ENCODE measurements at regions not wholly inside any gene's neighbourhood (a gene's known extent, or its start where the extent isn't known, plus 50 kb on each side); places are given as distances from the start of the nearest gene placed in this dataset.

- intact Hi-C loops (cut with micrococcal nuclease), result no loop called here
- H3K4me3 ChIP-seq (ENCODE audit: control extremely low read depth in 1 of 5, extremely low read depth in 1 of 5, insufficient read depth in 1 of 5, low read depth in 2 of 5, low read length in 4 of 5), result no peak overlapping the region
- no peak overlapping the region for H2AFZ ChIP-seq (ENCODE audit: insufficient read depth, low read depth, low read length, poor library complexity, severe bottlenecking)
- H3K27me3 ChIP-seq (replicated peaks in 1 of 4; ENCODE audit: control extremely low read depth in 1 of 4, control insufficient read depth in 3 of 4, insufficient read depth in 4 of 4, low read length in 3 of 4), result no peaks in the 10 kb centered on the region
- TF ChIP-seq CTCF (IDR thresholded peaks at IDR 0.05) (no peak), EZH2 (IDR thresholded peaks at IDR 0.05; ENCODE audit: borderline replicate concordance, insufficient read depth, low read depth, low read length, poor library complexity, severe bottlenecking) (no peak)
- H3K27ac ChIP-seq (ENCODE audit: low read length in 2 of 2), result no peak overlapping the region
- no peaks in the 10 kb centered on the region for H3K9me3 ChIP-seq (ENCODE audit: control extremely low read depth in 1 of 3, control insufficient read depth in 2 of 3, insufficient read depth in 1 of 3, low read length in 2 of 3)
- H3K9me3 Mint-ChIP-seq (ENCODE audit: insufficient read depth), result peaks cover 2% of the 10 kb centered on the region
- H3K27me3 Mint-ChIP-seq, result no peaks in the 10 kb centered on the region
- DNase-seq, result no peak
- no peaks in the 10 kb centered on the region for H4K20me1 ChIP-seq (ENCODE audit: control insufficient read depth, insufficient read depth, low read length, poor library complexity, severe bottlenecking)
- H3K4me3 Mint-ChIP-seq, result no peak overlapping the region
- H3K4me2 ChIP-seq (replicated peaks; ENCODE audit: low read depth, low read length, poor library complexity, severe bottlenecking), result no peak overlapping the region
- H3K79me2 ChIP-seq (ENCODE audit: control insufficient read depth, insufficient read depth, low read length), result no peaks in the 10 kb centered on the region
- H3K27ac Mint-ChIP-seq, result no peak overlapping the region
- POLR2A ChIA-PET, result no interaction called here
- no peak overlapping the region for H3K9ac ChIP-seq (ENCODE audit: low read length)
- H3K4me1 ChIP-seq (ENCODE audit: control insufficient read depth in 2 of 2, insufficient read depth in 2 of 2, low read length in 2 of 2), result no peaks in the 10 kb centered on the region
- H3K36me3 ChIP-seq (replicated peaks in 1 of 2; ENCODE audit: control extremely low read depth in 1 of 2, control insufficient read depth in 1 of 2, extremely low read depth in 1 of 2, insufficient read depth in 2 of 2, low read length in 1 of 2), result no peaks in the 10 kb centered on the region
- CTCF ChIA-PET, result no interaction called here
- H3K4me1 Mint-ChIP-seq, result no peaks in the 10 kb centered on the region
- no peak for ATAC-seq (ENCODE audit: low read depth)
- 44% methylated on average over 1 of the region's 3 CpGs for WGBS (ENCODE audit: insufficient coverage)
Observed at GRCh38 chr20:55140631-55141030, 665.2 kb downstream of the DOK5 start.

DNA sequence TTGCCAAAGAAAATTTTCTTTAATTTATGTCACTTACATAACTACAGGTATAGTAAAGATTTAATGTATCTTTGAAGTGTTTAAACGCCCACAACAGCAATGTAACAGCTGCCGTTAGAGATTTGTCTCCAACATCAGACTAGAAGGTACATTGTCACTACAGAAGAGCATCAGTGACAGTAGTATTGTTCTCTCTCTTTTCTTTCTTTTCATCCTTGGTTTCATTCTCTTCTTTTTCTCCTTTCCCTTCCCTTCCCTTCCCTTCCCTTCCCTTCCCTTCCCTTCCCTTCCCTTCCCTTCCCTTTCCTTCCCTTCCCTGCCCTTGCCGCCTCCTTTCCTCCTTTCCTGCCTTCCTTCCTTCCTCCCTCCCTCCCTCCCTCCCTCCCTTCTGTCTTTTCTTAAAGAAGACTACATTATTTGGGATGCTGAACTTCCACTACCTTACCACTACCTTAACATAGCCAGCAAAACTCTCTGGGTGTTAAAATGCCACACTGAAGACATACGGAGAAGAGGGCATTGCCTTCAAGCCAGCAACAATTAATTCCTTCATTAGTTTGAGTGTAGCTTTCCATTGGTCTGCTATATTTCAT is 663.9 kb downstream of the DOK5 start:
- Histone ChIP-seq H3K4me3 (ENCODE audit: control extremely low read depth in 1 of 5, extremely low read depth in 1 of 5, insufficient read depth in 1 of 5, low read depth in 2 of 5, low read length in 4 of 5) (no peak overlapping the region), H3K9me3 (ENCODE audit: control extremely low read depth in 1 of 3, control insufficient read depth in 2 of 3, insufficient read depth in 1 of 3, low read length in 2 of 3) (no peaks in the 10 kb centered on the region), H2AFZ (ENCODE audit: insufficient read depth, low read depth, low read length, poor library complexity, severe bottlenecking) (no peak overlapping the region), H3K79me2 (ENCODE audit: control insufficient read depth, insufficient read depth, low read length) (no peaks in the 10 kb centered on the region), H3K9ac (ENCODE audit: low read length) (no peak overlapping the region), H3K27me3 (replicated peaks in 1 of 4; ENCODE audit: control extremely low read depth in 1 of 4, control insufficient read depth in 3 of 4, insufficient read depth in 4 of 4, low read length in 3 of 4) (no peaks in the 10 kb centered on the region), H3K4me1 (ENCODE audit: control insufficient read depth in 2 of 2, insufficient read depth in 2 of 2, low read length in 2 of 2) (no peaks in the 10 kb centered on the region), H3K27ac (ENCODE audit: low read length in 2 of 2) (no peak overlapping the region), H4K20me1 (ENCODE audit: control insufficient read depth, insufficient read depth, low read length, poor library complexity, severe bottlenecking) (no peaks in the 10 kb centered on the region), H3K36me3 (replicated peaks in 1 of 2; ENCODE audit: control extremely low read depth in 1 of 2, control insufficient read depth in 1 of 2, extremely low read depth in 1 of 2, insufficient read depth in 2 of 2, low read length in 1 of 2) (no peaks in the 10 kb centered on the region), H3K4me2 (replicated peaks; ENCODE audit: low read depth, low read length, poor library complexity, severe bottlenecking) (no peak overlapping the region)
- ATAC-seq (ENCODE audit: low read depth) (no peak), DNase-seq (no peak)
- intact Hi-C loops (cut with micrococcal nuclease), result no loop called here
- ChIA-PET POLR2A (no interaction called here), CTCF (no interaction called here)
- Mint-ChIP-seq H3K9me3 (ENCODE audit: insufficient read depth) (peaks cover 2% of the 10 kb centered on the region), H3K27ac (no peak overlapping the region), H3K4me3 (no peak overlapping the region), H3K27me3 (no peaks in the 10 kb centered on the region), H3K4me1 (no peaks in the 10 kb centered on the region)
- TF ChIP-seq CTCF (IDR thresholded peaks at IDR 0.05) (no peak), EZH2 (IDR thresholded peaks at IDR 0.05; ENCODE audit: borderline replicate concordance, insufficient read depth, low read depth, low read length, poor library complexity, severe bottlenecking) (no peak)
- WGBS (ENCODE audit: insufficient coverage), result no CpG with 5 or more reads among the region's 4 CpGs
